OCI-LY7 (cell line): ENCODE measurements at regions not wholly inside any gene's neighbourhood (a gene's known extent, or its start where the extent isn't known, plus 50 kb on each side); places are given as distances from the start of the nearest gene placed in this dataset.

Experiments used
- CTCF ChIP-seq: fragments of 200-600 bp; sonication (generic); conservative IDR thresholded peaks from 2 replicates; pipeline ENCODE4 v1.5.1; 2014; ENCODE audit warnings: mild to moderate bottlenecking, antibody characterized with exemption, low read length, moderate library complexity, mixed read lengths
- EZH2phosphoT487 ChIP-seq: fragments of 200-600 bp; sonication (generic); IDR thresholded peaks from 2 replicates; pipeline ENCODE4 v1.6.1; 2018; ENCODE audit warnings: low read depth, borderline replicate concordance, mild to moderate bottlenecking, mixed run types, antibody characterized with exemption, low read length, moderate library complexity, mixed read lengths

DNA sequence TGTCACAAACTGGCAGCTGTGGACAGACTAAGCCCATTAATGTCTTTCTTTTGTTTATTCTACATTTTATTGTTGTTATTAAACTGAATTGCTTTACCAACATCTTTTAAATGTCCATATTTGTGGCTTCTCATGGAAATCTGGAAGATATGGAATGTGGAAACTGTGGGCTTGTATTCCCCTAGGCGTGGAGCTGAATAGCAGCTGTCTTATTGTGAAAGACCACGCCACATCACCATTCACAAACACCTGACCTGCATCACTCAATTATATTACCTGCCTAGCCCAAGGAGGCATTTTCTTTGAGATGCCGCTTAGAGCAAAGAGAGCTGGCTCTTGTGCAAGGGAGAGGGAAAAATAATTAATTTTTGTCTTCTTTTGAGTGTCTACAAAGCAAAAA lies 96.9 kb upstream of the GPRIN3 start:
- TF ChIP-seq CTCF (no peak), EZH2phosphoT487 (no peak)
